HG02678 (cell line): ENCODE measurements at regions not wholly inside any gene's neighbourhood (a gene's known extent, or its start where the extent isn't known, plus 50 kb on each side); places are given as distances from the start of the nearest gene placed in this dataset.
"Not testable (repeated sequence)": the region's sequence is repeated elsewhere in the genome, so short reads cannot be mapped to it uniquely, and the experiment has no call there.

Source experiments
- ATAC-seq: cut with Tn5 transposase; IDR thresholded peaks from one replicate; pipeline ENCODE4 v1.9.1; 2021; ENCODE audit warnings: mild to moderate bottlenecking, moderate library complexity; ENCODE audit not compliant: unreplicated experiment

GRCh38 chr1:201719812-201720521, 109.0 kb upstream of the IPO9 start:
- no peak for ATAC-seq

- ATAC-seq: no peak
These were observed 108.5 kb upstream of the IPO9 start for GRCh38 chr1:201720522-201720844.

GRCh38 chr1:201721082-201722049, 107.6 kb upstream of the IPO9 start:
- ATAC-seq: no peak

GRCh38 chr1:201724039-201724765, 104.8 kb upstream of the IPO9 start:
- ATAC-seq: no peak

- ATAC-seq: no peak
These were observed 104.2 kb upstream of the IPO9 start for GRCh38 chr1:201724766-201725118.

GRCh38 chr1:201726700-201727099, 102.3 kb upstream of the IPO9 start:
- ATAC-seq: no peak

GRCh38 chr1:201728731-201729130, 100.2 kb upstream of the IPO9 start:
- ATAC-seq: no peak

GRCh38 chr1:201729973-201730608, 98.9 kb upstream of the IPO9 start:
- no peak for ATAC-seq

GRCh38 chr1:201730611-201731010, 98.3 kb upstream of the IPO9 start:
- ATAC-seq: no peak

GRCh38 chr1:201731142-201731541, 97.8 kb upstream of the IPO9 start:
- no peak for ATAC-seq

GRCh38 chr1:201731592-201731991, 97.4 kb upstream of the IPO9 start:
- no peak for ATAC-seq

- no peak for ATAC-seq
These were observed 96.6 kb upstream of the IPO9 start for GRCh38 chr1:201732351-201732750.

- ATAC-seq: not testable (repeated sequence)
These were observed 94.7 kb upstream of the IPO9 start for GRCh38 chr1:201734221-201734620.

- no peak for ATAC-seq
These were observed 94.2 kb upstream of the IPO9 start for GRCh38 chr1:201734786-201735185.

- no peak for ATAC-seq
These were observed 92.1 kb upstream of the IPO9 start for GRCh38 chr1:201736707-201737320.

- no peak for ATAC-seq
These were observed 91.5 kb upstream of the IPO9 start for GRCh38 chr1:201737352-201738060.

- ATAC-seq: no peak
These were observed 89.9 kb upstream of the IPO9 start for GRCh38 chr1:201739080-201739479.

GRCh38 chr1:201739492-201740085, 89.4 kb upstream of the IPO9 start:
- ATAC-seq: no peak

GRCh38 chr1:201740086-201740541, 88.8 kb upstream of the IPO9 start:
- no peak for ATAC-seq
